ENCODE measurements at regions not wholly inside any gene's neighbourhood (a gene's known extent, or its start where the extent isn't known, plus 50 kb on each side); places are given as distances from the start of the nearest gene placed in this dataset.

GRCh38 chr7:85773116-85773728 lies 586.4 kb upstream of the SEMA3D start:
- DNase-seq, result no peak

GRCh38 chr7:85771516-85771915 lies 584.7 kb upstream of the SEMA3D start:
- no peak for DNase-seq

- no peak for DNase-seq
Measured at GRCh38 chr7:85770332-85770731, 583.5 kb upstream of the SEMA3D start.

- no peak for DNase-seq
Measured at GRCh38 chr7:85765698-85766298, 578.9 kb upstream of the SEMA3D start.

GRCh38 chr7:85764034-85764433 lies 577.2 kb upstream of the SEMA3D start:
- DNase-seq, result no peak

GRCh38 chr7:85757348-85757747 lies 570.5 kb upstream of the SEMA3D start:
- no peak for DNase-seq

GRCh38 chr7:85750454-85750949 lies 563.6 kb upstream of the SEMA3D start:
- DNase-seq, result no peak

- DNase-seq, result no peak
Measured at GRCh38 chr7:85749696-85750453, 563.0 kb upstream of the SEMA3D start.

- DNase-seq, result no peak
Measured at GRCh38 chr7:85748861-85749260, 562.0 kb upstream of the SEMA3D start.

- DNase-seq, result no peak
Measured at GRCh38 chr7:85737426-85737825, 550.6 kb upstream of the SEMA3D start.

- DNase-seq, result no peak
Measured at GRCh38 chr7:85736085-85736484, 549.2 kb upstream of the SEMA3D start.

GRCh38 chr7:85734823-85735222 lies 548.0 kb upstream of the SEMA3D start:
- no peak for DNase-seq

GRCh38 chr7:85733169-85733915 lies 546.5 kb upstream of the SEMA3D start:
- DNase-seq, result no peak

- no peak for DNase-seq
Measured at GRCh38 chr7:85730012-85730411, 543.2 kb upstream of the SEMA3D start.

- no peak for DNase-seq
Measured at GRCh38 chr7:85725026-85725425, 538.2 kb upstream of the SEMA3D start.

- DNase-seq, result no peak
Measured at GRCh38 chr7:85719981-85720953, 533.4 kb upstream of the SEMA3D start.

GRCh38 chr7:85716353-85716752 lies 529.5 kb upstream of the SEMA3D start:
- no peak for DNase-seq

- no peak for DNase-seq
Measured at GRCh38 chr7:85714951-85715350, 528.1 kb upstream of the SEMA3D start.

GRCh38 chr7:85714043-85714578 lies 527.3 kb upstream of the SEMA3D start:
- no peak for DNase-seq

GRCh38 chr7:85713171-85713570 lies 526.3 kb upstream of the SEMA3D start:
- DNase-seq, result no peak

GRCh38 chr7:85711894-85712293 lies 525.0 kb upstream of the SEMA3D start:
- DNase-seq, result no peak

- DNase-seq, result no peak
Measured at GRCh38 chr7:85710960-85711359, 524.1 kb upstream of the SEMA3D start.
